ENCODE measurements at regions not wholly inside any gene's neighbourhood (a gene's known extent, or its start where the extent isn't known, plus 50 kb on each side); places are given as distances from the start of the nearest gene placed in this dataset.

DNA sequence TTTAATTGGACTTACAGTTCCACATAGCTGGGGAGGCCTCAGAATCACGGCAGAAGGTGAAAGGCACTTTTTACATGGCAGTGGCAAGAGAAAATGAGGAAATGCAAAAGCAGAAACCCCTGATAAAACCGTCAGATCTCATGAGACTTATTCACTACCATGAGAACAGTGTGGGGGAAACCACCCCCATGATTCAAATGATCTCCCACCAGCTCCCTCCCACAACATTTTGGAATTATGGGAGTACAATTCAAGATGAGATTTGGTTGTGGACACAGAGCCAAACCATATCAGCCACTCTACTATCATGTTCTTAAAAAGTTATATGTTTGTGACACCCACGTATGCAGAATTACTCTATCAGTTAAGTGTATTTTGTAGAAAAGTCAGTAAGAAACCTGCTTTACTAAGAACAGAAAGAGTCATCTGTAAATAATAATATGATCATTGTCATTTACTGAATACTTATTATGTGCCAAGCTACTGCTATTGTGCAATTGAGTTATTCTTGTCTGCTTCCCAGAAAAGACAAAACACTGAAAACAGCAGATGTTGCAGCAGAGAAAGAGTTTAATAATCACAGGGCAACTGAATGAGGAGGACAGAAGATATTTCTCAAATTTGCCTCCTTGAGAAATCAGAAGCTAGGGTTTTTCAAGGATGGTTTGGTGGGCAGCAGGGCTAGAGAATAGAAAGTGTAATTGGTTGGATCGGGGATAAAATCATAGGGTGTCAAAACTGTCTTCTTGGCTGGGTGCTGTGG lies 207.7 kb upstream of the FGGY start:
- no peak overlapping the region for H3K4me3 Mint-ChIP-seq
- Histone ChIP-seq H3K4me3 (ENCODE audit: low read length) (no peak overlapping the region), H3K4me1 (ENCODE audit: control insufficient read depth, insufficient read depth, low read length) (peaks cover 6% of the 10 kb centered on the region), H3K27me3 (ENCODE audit: control insufficient read depth, insufficient read depth, low read length, poor library complexity, severe bottlenecking) (peaks cover 7% of the 10 kb centered on the region), H3K9ac (ENCODE audit: extremely low read depth, low read length, poor library complexity, severe bottlenecking) (no peak overlapping the region), H3K36me3 (ENCODE audit: control insufficient read depth, insufficient read depth, low read length) (no peaks in the 10 kb centered on the region), H3K27ac (ENCODE audit: low read depth, low read length) (no peak overlapping the region), H3K9me3 (ENCODE audit: control insufficient read depth, low read length) (peaks cover 18% of the 10 kb centered on the region)
- peaks cover 29% of the 10 kb centered on the region for H3K27me3 Mint-ChIP-seq (ENCODE audit: insufficient read depth)
- H3K36me3 Mint-ChIP-seq (ENCODE audit: low read depth), result peaks cover 3% of the 10 kb centered on the region
- DNase-seq, result no peak
- peaks cover 11% of the 10 kb centered on the region for H3K9me3 Mint-ChIP-seq
- H3K4me1 Mint-ChIP-seq, result peaks cover 23% of the 10 kb centered on the region
- no peak overlapping the region for H3K27ac Mint-ChIP-seq
- WGBS, 2 experiments (ENCODE audit: insufficient coverage in 1 of 2, insufficient read length in 1 of 2), result 84 to 92% methylated on average over 3 to 4 of the region's 4 CpGs
- TF ChIP-seq, protein P1, sequence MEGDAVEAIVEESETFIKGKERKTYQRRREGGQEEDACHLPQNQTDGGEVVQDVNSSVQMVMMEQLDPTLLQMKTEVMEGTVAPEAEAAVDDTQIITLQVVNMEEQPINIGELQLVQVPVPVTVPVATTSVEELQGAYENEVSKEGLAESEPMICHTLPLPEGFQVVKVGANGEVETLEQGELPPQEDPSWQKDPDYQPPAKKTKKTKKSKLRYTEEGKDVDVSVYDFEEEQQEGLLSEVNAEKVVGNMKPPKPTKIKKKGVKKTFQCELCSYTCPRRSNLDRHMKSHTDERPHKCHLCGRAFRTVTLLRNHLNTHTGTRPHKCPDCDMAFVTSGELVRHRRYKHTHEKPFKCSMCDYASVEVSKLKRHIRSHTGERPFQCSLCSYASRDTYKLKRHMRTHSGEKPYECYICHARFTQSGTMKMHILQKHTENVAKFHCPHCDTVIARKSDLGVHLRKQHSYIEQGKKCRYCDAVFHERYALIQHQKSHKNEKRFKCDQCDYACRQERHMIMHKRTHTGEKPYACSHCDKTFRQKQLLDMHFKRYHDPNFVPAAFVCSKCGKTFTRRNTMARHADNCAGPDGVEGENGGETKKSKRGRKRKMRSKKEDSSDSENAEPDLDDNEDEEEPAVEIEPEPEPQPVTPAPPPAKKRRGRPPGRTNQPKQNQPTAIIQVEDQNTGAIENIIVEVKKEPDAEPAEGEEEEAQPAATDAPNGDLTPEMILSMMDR (conservative IDR thresholded peaks at IDR 0.05), result no peak

DNA sequence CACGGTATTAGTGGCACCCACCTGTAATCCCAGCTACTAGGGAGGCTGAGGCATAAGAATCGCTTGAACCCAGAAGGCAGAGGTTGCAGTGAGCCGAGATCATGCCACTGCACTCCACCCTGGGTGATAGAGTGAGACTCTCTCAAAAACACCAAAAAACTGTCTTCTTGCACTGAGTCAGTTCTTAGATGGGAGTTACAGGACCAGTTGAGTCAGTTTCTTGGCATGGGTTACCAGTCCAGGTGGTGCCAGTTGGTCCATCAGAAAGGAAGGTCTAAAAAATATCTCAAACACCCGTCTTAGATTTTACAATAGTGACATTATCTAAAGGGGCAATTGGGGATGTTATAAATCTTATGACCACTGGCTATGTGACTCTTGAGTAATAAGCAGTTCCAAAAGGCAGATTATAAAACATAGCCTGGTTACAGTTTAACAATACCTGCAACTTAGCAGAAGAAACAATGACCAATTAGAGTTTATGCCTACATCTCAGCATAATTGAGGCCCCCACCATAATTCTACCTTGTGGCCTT lies 206.9 kb upstream of the FGGY start:
- H3K4me1 ChIP-seq (ENCODE audit: control insufficient read depth, insufficient read depth, low read length), result peaks cover 6% of the 10 kb centered on the region
- H3K9me3 ChIP-seq (ENCODE audit: control insufficient read depth, low read length), result peaks cover 18% of the 10 kb centered on the region
- no peak overlapping the region for H3K4me3 ChIP-seq (ENCODE audit: low read length)
- H3K27ac ChIP-seq (ENCODE audit: low read depth, low read length), result no peak overlapping the region
- Mint-ChIP-seq H3K9me3 (peaks cover 11% of the 10 kb centered on the region), H3K27ac (no peak overlapping the region), H3K36me3 (ENCODE audit: low read depth) (peaks cover 3% of the 10 kb centered on the region), H3K27me3 (ENCODE audit: insufficient read depth) (peaks cover 29% of the 10 kb centered on the region), H3K4me3 (no peak overlapping the region), H3K4me1 (peaks cover 18% of the 10 kb centered on the region)
- peaks cover 7% of the 10 kb centered on the region for H3K27me3 ChIP-seq (ENCODE audit: control insufficient read depth, insufficient read depth, low read length, poor library complexity, severe bottlenecking)
- TF ChIP-seq, protein P1 (conservative IDR thresholded peaks at IDR 0.05), result no peak
- 86 to 97% methylated on average over 3 to 4 of the region's 4 CpGs for WGBS, 2 experiments (ENCODE audit: insufficient coverage in 1 of 2, insufficient read length in 1 of 2)
- no peak for DNase-seq
- H3K36me3 ChIP-seq (ENCODE audit: control insufficient read depth, insufficient read depth, low read length), result no peaks in the 10 kb centered on the region
- H3K9ac ChIP-seq (ENCODE audit: extremely low read depth, low read length, poor library complexity, severe bottlenecking), result no peak overlapping the region

DNA sequence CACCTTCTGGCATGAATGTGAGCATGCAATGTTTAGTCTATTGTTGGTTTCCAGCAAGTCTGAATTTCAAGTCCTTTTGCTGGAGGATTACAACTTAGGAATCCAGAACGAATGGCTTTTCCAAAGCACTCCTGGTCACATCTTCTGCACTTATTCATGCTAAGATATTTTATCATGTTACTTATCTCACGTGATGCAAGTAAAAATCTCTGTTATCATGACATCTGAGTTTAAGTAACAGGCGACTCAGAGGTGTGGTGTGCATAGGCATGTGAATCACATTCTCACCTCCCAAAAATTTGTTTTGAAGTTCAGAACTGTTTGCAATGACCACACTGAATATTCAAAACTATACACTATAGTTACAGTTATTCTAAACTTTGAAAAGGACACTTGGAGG lies 204.8 kb upstream of the FGGY start:
- Mint-ChIP-seq H3K27ac (no peak overlapping the region), H3K9me3 (peaks cover 11% of the 10 kb centered on the region), H3K4me1 (peaks cover 18% of the 10 kb centered on the region), H3K36me3 (ENCODE audit: low read depth) (peaks cover 3% of the 10 kb centered on the region), H3K27me3 (ENCODE audit: insufficient read depth) (peaks cover 31% of the 10 kb centered on the region), H3K4me3 (no peak overlapping the region)
- 60 to 85% methylated on average over 1 to 3 of the region's 3 CpGs for WGBS, 2 experiments (ENCODE audit: insufficient coverage in 1 of 2, insufficient read length in 1 of 2)
- TF ChIP-seq, protein P1 (conservative IDR thresholded peaks at IDR 0.05), result no peak
- no peak for DNase-seq
- H3K9ac ChIP-seq (ENCODE audit: extremely low read depth, low read length, poor library complexity, severe bottlenecking), result no peak overlapping the region
- no peak overlapping the region for H3K27ac ChIP-seq (ENCODE audit: low read depth, low read length)
- H3K36me3 ChIP-seq (ENCODE audit: control insufficient read depth, insufficient read depth, low read length), result no peaks in the 10 kb centered on the region
- peaks cover 6% of the 10 kb centered on the region for H3K4me1 ChIP-seq (ENCODE audit: control insufficient read depth, insufficient read depth, low read length)
- H3K27me3 ChIP-seq (ENCODE audit: control insufficient read depth, insufficient read depth, low read length, poor library complexity, severe bottlenecking), result peaks cover 7% of the 10 kb centered on the region
- no peak overlapping the region for H3K4me3 ChIP-seq (ENCODE audit: low read length)
- H3K9me3 ChIP-seq (ENCODE audit: control insufficient read depth, low read length), result peaks cover 18% of the 10 kb centered on the region

Data from endodermal cell (in vitro differentiated cells).